ENCODE measurements at regions not wholly inside any gene's neighbourhood (a gene's known extent, or its start where the extent isn't known, plus 50 kb on each side); places are given as distances from the start of the nearest gene placed in this dataset.

DNA sequence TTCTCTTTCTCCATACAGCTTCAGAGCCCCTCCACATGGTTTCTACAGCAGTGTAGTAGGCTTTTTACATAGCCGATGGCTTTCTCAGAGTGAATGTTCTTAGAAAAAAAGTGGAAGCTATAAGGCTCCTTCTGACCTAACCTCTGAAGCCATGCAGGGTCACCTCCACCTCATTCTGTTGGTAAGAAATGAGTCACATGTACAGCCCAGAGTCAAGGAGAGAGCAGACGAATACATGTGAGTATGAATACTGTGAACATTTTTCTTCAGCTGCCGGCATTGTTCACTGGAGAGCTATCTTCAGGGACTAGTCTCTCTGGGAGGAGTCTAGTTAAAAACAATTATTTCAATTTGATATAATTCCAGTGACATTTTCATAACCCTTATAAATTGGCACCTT is 68.2 kb upstream of the THRB start:
- H3K9me3 ChIP-seq (ENCODE audit: control insufficient read depth, insufficient read depth, low read depth, low read length), result no peaks in the 10 kb centered on the region
- CTCF ChIA-PET, result no interaction called here
- POLR2A ChIA-PET, result no interaction called here
- H3K27ac ChIP-seq (ENCODE audit: extremely low read depth, low read depth, low read length), result no peak overlapping the region
- TF ChIP-seq ZNF214 (tag by site-specific recombination; IDR thresholded peaks at IDR 0.05; ENCODE audit: borderline replicate concordance) (no peak), ZNF223 (tag by site-specific recombination; IDR thresholded peaks at IDR 0.05) (no peak), MYNN (tag by site-specific recombination; IDR thresholded peaks at IDR 0.05; ENCODE audit: borderline replicate concordance) (no peak), ZNF660 (tag by site-specific recombination; IDR thresholded peaks at IDR 0.05) (no peak), ZNF791 (tag by site-specific recombination; IDR thresholded peaks at IDR 0.05) (no peak), ZNF549 (tag by site-specific recombination; IDR thresholded peaks at IDR 0.05) (no peak), MZF1 (tag by site-specific recombination; IDR thresholded peaks at IDR 0.05; ENCODE audit: borderline replicate concordance) (no peak), ZNF19 (tag by site-specific recombination; IDR thresholded peaks at IDR 0.05; ENCODE audit: low read depth) (no peak), ZSCAN30 (tag by site-specific recombination; IDR thresholded peaks at IDR 0.05) (no peak), ZNF114 (tag by site-specific recombination; IDR thresholded peaks at IDR 0.05) (no peak), ZNF2 (tag by site-specific recombination; IDR thresholded peaks at IDR 0.05) (no peak), ZNF426 (tag by site-specific recombination; IDR thresholded peaks at IDR 0.05) (no peak), KLF16 (tag by site-specific recombination; IDR thresholded peaks at IDR 0.05) (no peak), TCF7L2 (IDR thresholded peaks at IDR 0.05; ENCODE audit: borderline replicate concordance, low read depth, low read length) (no peak), GLI2 (tag by site-specific recombination; IDR thresholded peaks at IDR 0.05; ENCODE audit: borderline replicate concordance, low read depth) (no peak), ZNF776 (tag by site-specific recombination; IDR thresholded peaks at IDR 0.05; ENCODE audit: borderline replicate concordance) (no peak), ZFP41 (tag by site-specific recombination; IDR thresholded peaks at IDR 0.05; ENCODE audit: borderline replicate concordance) (no peak)
- TF ChIP-seq, protein P1, sequence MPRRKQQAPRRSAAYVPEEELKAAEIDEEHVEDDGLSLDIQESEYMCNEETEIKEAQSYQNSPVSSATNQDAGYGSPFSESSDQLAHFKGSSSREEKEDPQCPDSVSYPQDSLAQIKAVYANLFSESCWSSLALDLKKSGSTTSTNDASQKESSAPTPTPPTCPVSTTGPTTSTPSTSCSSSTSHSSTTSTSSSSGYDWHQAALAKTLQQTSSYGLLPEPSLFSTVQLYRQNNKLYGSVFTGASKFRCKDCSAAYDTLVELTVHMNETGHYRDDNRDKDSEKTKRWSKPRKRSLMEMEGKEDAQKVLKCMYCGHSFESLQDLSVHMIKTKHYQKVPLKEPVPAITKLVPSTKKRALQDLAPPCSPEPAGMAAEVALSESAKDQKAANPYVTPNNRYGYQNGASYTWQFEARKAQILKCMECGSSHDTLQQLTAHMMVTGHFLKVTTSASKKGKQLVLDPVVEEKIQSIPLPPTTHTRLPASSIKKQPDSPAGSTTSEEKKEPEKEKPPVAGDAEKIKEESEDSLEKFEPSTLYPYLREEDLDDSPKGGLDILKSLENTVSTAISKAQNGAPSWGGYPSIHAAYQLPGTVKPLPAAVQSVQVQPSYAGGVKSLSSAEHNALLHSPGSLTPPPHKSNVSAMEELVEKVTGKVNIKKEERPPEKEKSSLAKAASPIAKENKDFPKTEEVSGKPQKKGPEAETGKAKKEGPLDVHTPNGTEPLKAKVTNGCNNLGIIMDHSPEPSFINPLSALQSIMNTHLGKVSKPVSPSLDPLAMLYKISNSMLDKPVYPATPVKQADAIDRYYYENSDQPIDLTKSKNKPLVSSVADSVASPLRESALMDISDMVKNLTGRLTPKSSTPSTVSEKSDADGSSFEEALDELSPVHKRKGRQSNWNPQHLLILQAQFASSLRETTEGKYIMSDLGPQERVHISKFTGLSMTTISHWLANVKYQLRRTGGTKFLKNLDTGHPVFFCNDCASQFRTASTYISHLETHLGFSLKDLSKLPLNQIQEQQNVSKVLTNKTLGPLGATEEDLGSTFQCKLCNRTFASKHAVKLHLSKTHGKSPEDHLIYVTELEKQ (tag by site-specific recombination; IDR thresholded peaks at IDR 0.05; ENCODE audit: borderline replicate concordance), result no peak
- TF ChIP-seq, protein P2, sequence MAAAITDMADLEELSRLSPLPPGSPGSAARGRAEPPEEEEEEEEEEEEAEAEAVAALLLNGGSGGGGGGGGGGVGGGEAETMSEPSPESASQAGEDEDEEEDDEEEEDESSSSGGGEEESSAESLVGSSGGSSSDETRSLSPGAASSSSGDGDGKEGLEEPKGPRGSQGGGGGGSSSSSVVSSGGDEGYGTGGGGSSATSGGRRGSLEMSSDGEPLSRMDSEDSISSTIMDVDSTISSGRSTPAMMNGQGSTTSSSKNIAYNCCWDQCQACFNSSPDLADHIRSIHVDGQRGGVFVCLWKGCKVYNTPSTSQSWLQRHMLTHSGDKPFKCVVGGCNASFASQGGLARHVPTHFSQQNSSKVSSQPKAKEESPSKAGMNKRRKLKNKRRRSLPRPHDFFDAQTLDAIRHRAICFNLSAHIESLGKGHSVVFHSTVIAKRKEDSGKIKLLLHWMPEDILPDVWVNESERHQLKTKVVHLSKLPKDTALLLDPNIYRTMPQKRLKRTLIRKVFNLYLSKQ (tag by site-specific recombination; IDR thresholded peaks at IDR 0.05; ENCODE audit: borderline replicate concordance), result no peak
- TF ChIP-seq, protein P3, sequence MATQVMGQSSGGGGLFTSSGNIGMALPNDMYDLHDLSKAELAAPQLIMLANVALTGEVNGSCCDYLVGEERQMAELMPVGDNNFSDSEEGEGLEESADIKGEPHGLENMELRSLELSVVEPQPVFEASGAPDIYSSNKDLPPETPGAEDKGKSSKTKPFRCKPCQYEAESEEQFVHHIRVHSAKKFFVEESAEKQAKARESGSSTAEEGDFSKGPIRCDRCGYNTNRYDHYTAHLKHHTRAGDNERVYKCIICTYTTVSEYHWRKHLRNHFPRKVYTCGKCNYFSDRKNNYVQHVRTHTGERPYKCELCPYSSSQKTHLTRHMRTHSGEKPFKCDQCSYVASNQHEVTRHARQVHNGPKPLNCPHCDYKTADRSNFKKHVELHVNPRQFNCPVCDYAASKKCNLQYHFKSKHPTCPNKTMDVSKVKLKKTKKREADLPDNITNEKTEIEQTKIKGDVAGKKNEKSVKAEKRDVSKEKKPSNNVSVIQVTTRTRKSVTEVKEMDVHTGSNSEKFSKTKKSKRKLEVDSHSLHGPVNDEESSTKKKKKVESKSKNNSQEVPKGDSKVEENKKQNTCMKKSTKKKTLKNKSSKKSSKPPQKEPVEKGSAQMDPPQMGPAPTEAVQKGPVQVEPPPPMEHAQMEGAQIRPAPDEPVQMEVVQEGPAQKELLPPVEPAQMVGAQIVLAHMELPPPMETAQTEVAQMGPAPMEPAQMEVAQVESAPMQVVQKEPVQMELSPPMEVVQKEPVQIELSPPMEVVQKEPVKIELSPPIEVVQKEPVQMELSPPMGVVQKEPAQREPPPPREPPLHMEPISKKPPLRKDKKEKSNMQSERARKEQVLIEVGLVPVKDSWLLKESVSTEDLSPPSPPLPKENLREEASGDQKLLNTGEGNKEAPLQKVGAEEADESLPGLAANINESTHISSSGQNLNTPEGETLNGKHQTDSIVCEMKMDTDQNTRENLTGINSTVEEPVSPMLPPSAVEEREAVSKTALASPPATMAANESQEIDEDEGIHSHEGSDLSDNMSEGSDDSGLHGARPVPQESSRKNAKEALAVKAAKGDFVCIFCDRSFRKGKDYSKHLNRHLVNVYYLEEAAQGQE (tag by site-specific recombination; IDR thresholded peaks at IDR 0.05), result no peak
- no peaks in the 10 kb centered on the region; the same call in 1 of the 2 replicates for H3K4me1 ChIP-seq (ENCODE audit: control insufficient read depth, insufficient read depth, low read length)
- no peaks in the 10 kb centered on the region for H3K36me3 ChIP-seq (ENCODE audit: control insufficient read depth in 2 of 2, insufficient read depth in 1 of 2, low read length in 2 of 2)
- no peak overlapping the region for H3K4me3 ChIP-seq (ENCODE audit: low read depth, low read length)

All from HEK293 (cell line).